A673 (cell line): ENCODE measurements at regions not wholly inside any gene's neighbourhood (a gene's known extent, or its start where the extent isn't known, plus 50 kb on each side); places are given as distances from the start of the nearest gene placed in this dataset.

Source experiments
- BruUV-seq: library from RNA; stranded (reverse); fragments of 400-500 nt; replicated peaks from 2 replicates; lab custom pipeline; 2021; lab: Mats Ljungman, UMichigan
- CTCF ChIA-PET: fragments of 300-600 bp; sonication (Branson Sonifier 250); formaldehyde crosslinking; loops from one replicate; lab custom pipeline; 2022; ENCODE audit warnings: antibody characterized with exemption; lab: Charles Lee
- POLR2A ChIA-PET: fragments of 300-600 bp; sonication (Branson Sonifier 250); formaldehyde crosslinking; loops from one replicate; lab custom pipeline; 2022; ENCODE audit warnings: antibody characterized with exemption; ENCODE audit not compliant: low non-redundant PET; lab: Charles Lee
- DNase-seq: peaks from one replicate; pipeline ENCODE4 v3.0.0-alpha.2; 2015; ENCODE audit warnings: low spot score
- H3K27ac ChIP-seq: fragments of 200-600 bp; sonication (generic); 2 replicates; pipeline ENCODE4 v1.5.1; 2016; ENCODE audit warnings: mixed run types, low read depth, mild to moderate bottlenecking, mixed read lengths, antibody characterized with exemption, low read length; ENCODE audit not compliant: poor library complexity, severe bottlenecking
- H3K27me3 ChIP-seq: fragments of 200-600 bp; sonication (generic); replicated peaks from 2 replicates; pipeline ENCODE4 v1.6.1; 2017; ENCODE audit warnings: mixed run types, low read depth, mild to moderate bottlenecking, mixed read lengths, antibody characterized with exemption, low read length; ENCODE audit not compliant: insufficient read depth, poor library complexity
- H3K36me3 ChIP-seq: fragments of 200-600 bp; sonication (generic); 2 replicates; pipeline ENCODE4 v1.6.1; 2016; ENCODE audit warnings: mixed run types, mild to moderate bottlenecking, mixed read lengths, antibody characterized with exemption, low read length; ENCODE audit not compliant: insufficient read depth, poor library complexity, severe bottlenecking
- H3K4me1 ChIP-seq: fragments of 200-600 bp; sonication (generic); 2 replicates; pipeline ENCODE4 v1.6.1; 2017; ENCODE audit warnings: mixed run types, mild to moderate bottlenecking, mixed read lengths, antibody characterized with exemption, low read length; ENCODE audit not compliant: insufficient read depth, poor library complexity, severe bottlenecking
- H3K4me3 ChIP-seq: fragments of 200-600 bp; sonication (generic); 2 replicates; pipeline ENCODE4 v1.5.1; 2016; ENCODE audit warnings: low read depth, mixed run types, mild to moderate bottlenecking, mixed read lengths, low read length; ENCODE audit not compliant: poor library complexity, severe bottlenecking
- H3K9me3 ChIP-seq: fragments of 200-600 bp; sonication (generic); 2 replicates; pipeline ENCODE4 v1.6.1; 2016; ENCODE audit warnings: mixed run types, low read depth, mild to moderate bottlenecking, mixed read lengths, antibody characterized with exemption, low read length; ENCODE audit not compliant: poor library complexity, severe bottlenecking
- CTCF ChIP-seq: fragments of 300-800, 200-600 bp; sonication (generic); conservative IDR thresholded peaks from 2 replicates; pipeline ENCODE4 v1.5.1; 2017; ENCODE audit warnings: low read depth, mild to moderate bottlenecking, antibody characterized with exemption, low read length, moderate library complexity, mixed read lengths
- EZH2 ChIP-seq: fragments of 200-600 bp; sonication (generic); IDR thresholded peaks from 2 replicates; pipeline ENCODE4 v1.6.1; 2017; ENCODE audit warnings: borderline replicate concordance, low read depth, mild to moderate bottlenecking, mixed read lengths, antibody characterized with exemption, low read length; ENCODE audit not compliant: poor library complexity, severe bottlenecking
- intact Hi-C: fragments of 100-400 bp; cut with micrococcal nuclease; formaldehyde crosslinking; loops from one replicate; pipeline ENCODE4 v1.10.0; 2022; ENCODE audit not compliant: unreplicated experiment

- intact Hi-C loops: no loop called here
- BruUV-seq: no TSS peak
- TF ChIP-seq CTCF (no peak), EZH2 (no peak)
Measured at GRCh38 chr5:108528655-108529054, 146.8 kb upstream of the FBXL17 start.

GRCh38 chr5:108524564-108524963, 142.7 kb upstream of the FBXL17 start:
- H3K4me3 ChIP-seq: no peak overlapping the region
- CTCF ChIA-PET: no interaction called here
- H3K9me3 ChIP-seq: peaks cover 12% of the 10 kb centered on the region
- no peak overlapping the region for H3K27ac ChIP-seq
- no peaks in the 10 kb centered on the region for H3K36me3 ChIP-seq
- H3K27me3 ChIP-seq: no peaks in the 10 kb centered on the region
- no peak for DNase-seq
- BruUV-seq: no TSS peak
- H3K4me1 ChIP-seq: peaks cover 11% of the 10 kb centered on the region
- POLR2A ChIA-PET: no interaction called here
- intact Hi-C loops: loop anchor here (5.0 kb wide), 1 partner anchor 1163 kb away; the partner anchor contains the start of gene MAN2A1
- TF ChIP-seq CTCF (no peak), EZH2 (no peak)

More at GRCh38 chr5:108528655-108529054, 146.8 kb upstream of the FBXL17 start:
- ChIA-PET CTCF (no interaction called here), POLR2A (no interaction called here)
- no peak for DNase-seq
- no peak overlapping the region for H3K27ac ChIP-seq
- H3K27me3 ChIP-seq: no peaks in the 10 kb centered on the region
- no peaks in the 10 kb centered on the region for H3K36me3 ChIP-seq
- H3K4me3 ChIP-seq: no peak overlapping the region
- H3K9me3 ChIP-seq: peaks cover 12% of the 10 kb centered on the region
- peaks cover 10% of the 10 kb centered on the region for H3K4me1 ChIP-seq

- H3K4me1 ChIP-seq: peaks cover 11% of the 10 kb centered on the region
- TF ChIP-seq CTCF: no peak
- TF ChIP-seq EZH2: no peak
- H3K27me3 ChIP-seq: no peaks in the 10 kb centered on the region
- H3K4me3 ChIP-seq: no peak overlapping the region
- no peaks in the 10 kb centered on the region for H3K36me3 ChIP-seq
- no peak overlapping the region for H3K27ac ChIP-seq
- intact Hi-C loops: loop anchor here (5.0 kb wide), 1 partner anchor 1164 kb away; the partner anchor contains the start of gene MAN2A1
- BruUV-seq: no TSS peak
- POLR2A ChIA-PET: no interaction called here
- H3K9me3 ChIP-seq: peaks cover 12% of the 10 kb centered on the region
- CTCF ChIA-PET: no interaction called here
- DNase-seq: no peak
Measured at GRCh38 chr5:108523360-108523759, 141.5 kb upstream of the FBXL17 start.
